ENCODE measurements at regions not wholly inside any gene's neighbourhood (a gene's known extent, or its start where the extent isn't known, plus 50 kb on each side); places are given as distances from the start of the nearest gene placed in this dataset.

DNA sequence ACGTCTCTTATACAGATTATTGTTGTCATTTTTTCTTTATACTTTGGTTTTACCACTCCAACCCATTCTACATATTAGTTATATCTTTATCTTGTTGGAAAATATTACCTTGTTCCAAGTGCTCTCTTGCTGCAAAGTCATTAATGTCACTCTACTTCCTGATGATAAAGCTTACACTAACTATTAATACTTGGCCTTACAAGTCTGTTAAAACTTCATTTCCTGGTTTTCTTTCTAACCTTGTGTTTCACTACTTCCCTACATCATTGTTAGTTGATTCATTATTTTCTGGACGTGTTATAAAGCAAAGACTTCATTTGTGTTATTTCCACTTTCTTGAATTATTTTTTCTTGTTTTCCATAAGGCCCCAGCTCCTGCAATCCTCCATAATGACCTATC, 382.6 kb upstream of the CDH20 start:
- Mint-ChIP-seq H3K4me3 (ENCODE audit: unreplicated experiment) (no peak overlapping the region), H3K27me3 (ENCODE audit: low read depth, unreplicated experiment) (no peaks in the 10 kb centered on the region), H3K36me3 (ENCODE audit: low read depth, unreplicated experiment) (no peaks in the 10 kb centered on the region), H3K9me3 (ENCODE audit: unreplicated experiment) (no peaks in the 10 kb centered on the region), H3K27ac (ENCODE audit: unreplicated experiment) (no peak overlapping the region), H3K4me1 (ENCODE audit: low read depth, unreplicated experiment) (no peaks in the 10 kb centered on the region)
- no peak overlapping the region for H3K4me2 ChIP-seq (ENCODE audit: low read length)
- no peak overlapping the region for H3K27ac ChIP-seq (ENCODE audit: low read depth, low read length)
- no peak overlapping the region for H3K4me3 ChIP-seq (ENCODE audit: insufficient read depth, low read depth, low read length)
- H2AFZ ChIP-seq (ENCODE audit: low read depth, low read length): no peak overlapping the region
- no peak for TF ChIP-seq EZH2 (IDR thresholded peaks at IDR 0.05; ENCODE audit: insufficient read depth, low read length)
- no peak for TF ChIP-seq CTCF (IDR thresholded peaks at IDR 0.05; ENCODE audit: insufficient read depth, low read depth, low read length)
- no peaks in the 10 kb centered on the region for H3K9me3 ChIP-seq (ENCODE audit: insufficient read depth, low read depth, low read length)
- H3K4me1 ChIP-seq (ENCODE audit: insufficient read depth, low read length): no peaks in the 10 kb centered on the region
- no peaks in the 10 kb centered on the region for H3K36me3 ChIP-seq (ENCODE audit: insufficient read depth, low read length)
- FAIRE-seq (no peak), DNase-seq (ENCODE audit: low read depth) (no peak)
- no peak overlapping the region for H3K9ac ChIP-seq (ENCODE audit: low read length)
- H4K20me1 ChIP-seq (ENCODE audit: insufficient read depth, low read length): no peaks in the 10 kb centered on the region
- no peaks in the 10 kb centered on the region for H3K79me2 ChIP-seq (ENCODE audit: insufficient read depth, low read length)
- H3K27me3 ChIP-seq (ENCODE audit: insufficient read depth, low read length): no peaks in the 10 kb centered on the region

- H3K27ac Mint-ChIP-seq (ENCODE audit: unreplicated experiment): no peak overlapping the region
- no peaks in the 10 kb centered on the region for H3K9me3 Mint-ChIP-seq (ENCODE audit: unreplicated experiment)
- no peak overlapping the region for H2AFZ ChIP-seq (ENCODE audit: low read depth, low read length)
- FAIRE-seq (no peak), DNase-seq (ENCODE audit: low read depth) (no peak)
- no peaks in the 10 kb centered on the region for H3K79me2 ChIP-seq (ENCODE audit: insufficient read depth, low read length)
- no peak overlapping the region for H3K27ac ChIP-seq (ENCODE audit: low read depth, low read length)
- H3K27me3 ChIP-seq (ENCODE audit: insufficient read depth, low read length): no peaks in the 10 kb centered on the region
- H3K4me3 ChIP-seq (ENCODE audit: insufficient read depth, low read depth, low read length): no peak overlapping the region
- H3K4me1 Mint-ChIP-seq (ENCODE audit: low read depth, unreplicated experiment): no peaks in the 10 kb centered on the region
- H3K9ac ChIP-seq (ENCODE audit: low read length): no peak overlapping the region
- no peaks in the 10 kb centered on the region for H3K9me3 ChIP-seq (ENCODE audit: insufficient read depth, low read depth, low read length)
- no peaks in the 10 kb centered on the region for H3K36me3 Mint-ChIP-seq (ENCODE audit: low read depth, unreplicated experiment)
- TF ChIP-seq EZH2 (IDR thresholded peaks at IDR 0.05; ENCODE audit: insufficient read depth, low read length): no peak
- TF ChIP-seq CTCF (IDR thresholded peaks at IDR 0.05; ENCODE audit: insufficient read depth, low read depth, low read length): no peak
- H4K20me1 ChIP-seq (ENCODE audit: insufficient read depth, low read length): no peaks in the 10 kb centered on the region
- no peaks in the 10 kb centered on the region for H3K27me3 Mint-ChIP-seq (ENCODE audit: low read depth, unreplicated experiment)
- no peaks in the 10 kb centered on the region for H3K4me1 ChIP-seq (ENCODE audit: insufficient read depth, low read length)
- H3K4me2 ChIP-seq (ENCODE audit: low read length): no peak overlapping the region
- no peak overlapping the region for H3K4me3 Mint-ChIP-seq (ENCODE audit: unreplicated experiment)
- no peaks in the 10 kb centered on the region for H3K36me3 ChIP-seq (ENCODE audit: insufficient read depth, low read length)
Observed at GRCh38 chr18:60951091-60951490, 382.1 kb upstream of the CDH20 start.

GRCh38 chr18:60962625-60963024, 370.6 kb upstream of the CDH20 start:
- Histone ChIP-seq H4K20me1 (ENCODE audit: insufficient read depth, low read length) (no peaks in the 10 kb centered on the region), H2AFZ (ENCODE audit: low read depth, low read length) (no peak overlapping the region), H3K4me2 (ENCODE audit: low read length) (no peak overlapping the region), H3K9ac (ENCODE audit: low read length) (no peak overlapping the region), H3K9me3 (ENCODE audit: insufficient read depth, low read depth, low read length) (no peaks in the 10 kb centered on the region), H3K27me3 (ENCODE audit: insufficient read depth, low read length) (no peaks in the 10 kb centered on the region), H3K4me1 (ENCODE audit: insufficient read depth, low read length) (no peaks in the 10 kb centered on the region), H3K27ac (ENCODE audit: low read depth, low read length) (no peak overlapping the region), H3K36me3 (ENCODE audit: insufficient read depth, low read length) (no peaks in the 10 kb centered on the region), H3K79me2 (ENCODE audit: insufficient read depth, low read length) (no peaks in the 10 kb centered on the region), H3K4me3 (ENCODE audit: insufficient read depth, low read depth, low read length) (no peak overlapping the region)
- Mint-ChIP-seq H3K27ac (ENCODE audit: unreplicated experiment) (no peak overlapping the region), H3K36me3 (ENCODE audit: low read depth, unreplicated experiment) (peaks cover 2% of the 10 kb centered on the region), H3K27me3 (ENCODE audit: low read depth, unreplicated experiment) (no peaks in the 10 kb centered on the region), H3K9me3 (ENCODE audit: unreplicated experiment) (no peaks in the 10 kb centered on the region), H3K4me1 (ENCODE audit: low read depth, unreplicated experiment) (no peaks in the 10 kb centered on the region), H3K4me3 (ENCODE audit: unreplicated experiment) (no peak overlapping the region)
- no peak for TF ChIP-seq CTCF (IDR thresholded peaks at IDR 0.05; ENCODE audit: insufficient read depth, low read depth, low read length)
- TF ChIP-seq EZH2 (IDR thresholded peaks at IDR 0.05; ENCODE audit: insufficient read depth, low read length): no peak
- DNase-seq (ENCODE audit: low read depth): no peak
- no peak for FAIRE-seq

All from astrocyte (in vitro differentiated cells and primary cell).